Umbilical cord (tissue), 1 donor: ENCODE measurements at regions not wholly inside any gene's neighbourhood (a gene's known extent, or its start where the extent isn't known, plus 50 kb on each side); places are given as distances from the start of the nearest gene placed in this dataset.
A peak's percentile ranks its signal among the peaks of the same experiment; 100 is the strongest.
"Not testable (repeated sequence)": the region's sequence is repeated elsewhere in the genome, so short reads cannot be mapped to it uniquely, and the experiment has no call there.

ENCODE experiments used
- DNase-seq: peaks from one replicate; pipeline ENCODE4 v3.0.0-alpha.2; 2015; ENCODE audit warnings: low spot score

DNA sequence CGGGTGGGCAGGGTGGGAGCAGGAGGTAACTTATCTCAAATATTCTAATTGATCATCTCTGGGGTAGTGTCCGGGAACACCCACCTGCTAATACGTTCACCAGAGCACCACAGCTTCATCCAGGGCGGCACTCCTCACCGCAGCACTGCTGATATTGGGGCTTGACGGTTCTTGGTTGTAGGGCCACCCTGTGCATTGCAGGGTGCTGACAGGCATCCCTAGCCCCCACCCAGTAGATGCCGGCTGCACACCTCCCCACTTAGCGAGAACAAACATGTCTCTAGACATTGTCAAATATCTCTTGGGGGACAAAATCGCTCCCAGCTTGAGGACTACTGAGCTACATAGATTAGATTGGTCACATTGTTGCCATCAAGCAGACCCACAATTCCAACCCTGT is 73.9 kb upstream of the WASF3 start:
- DNase-seq, result no peak

DNA sequence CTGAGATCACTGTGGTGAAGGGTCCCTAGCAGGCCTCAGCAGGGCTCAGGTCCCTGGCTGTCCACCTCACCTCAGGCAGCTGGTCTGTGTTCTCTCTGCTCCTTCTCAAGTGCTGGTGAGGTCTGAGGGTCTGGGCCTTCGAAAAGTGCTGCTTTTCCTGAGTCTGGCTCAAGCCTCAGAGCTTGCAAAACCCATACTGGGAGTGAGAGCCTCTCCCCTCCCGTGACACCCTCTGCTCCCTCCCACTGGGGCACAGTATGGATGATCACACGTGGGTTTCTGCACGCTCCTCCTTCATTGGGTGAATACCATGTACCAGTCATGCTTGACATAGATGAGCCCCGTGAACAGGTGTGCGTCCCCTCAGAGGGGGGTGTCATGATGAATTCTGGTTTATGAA is 73.3 kb upstream of the WASF3 start:
- DNase-seq, result no peak

DNA sequence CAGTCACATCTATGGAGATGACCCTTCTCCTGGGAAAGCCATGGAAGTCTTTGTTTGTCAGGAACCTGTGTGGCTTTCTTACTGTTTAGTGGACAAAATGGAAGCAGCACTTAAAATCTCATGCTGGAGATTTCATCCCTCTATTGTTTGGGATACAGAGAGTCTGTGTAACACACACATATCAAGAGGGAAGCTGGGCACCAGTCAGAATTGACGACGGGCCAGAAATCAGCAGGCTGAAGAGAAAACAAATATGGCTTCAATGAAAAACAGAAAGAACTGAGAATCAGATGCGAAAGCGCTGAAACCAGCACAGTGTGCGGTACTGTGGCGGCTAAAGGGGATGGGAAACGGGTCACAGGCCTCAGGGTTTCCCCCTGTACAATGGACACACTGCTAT is 72.2 kb upstream of the WASF3 start:
- no peak for DNase-seq

DNA sequence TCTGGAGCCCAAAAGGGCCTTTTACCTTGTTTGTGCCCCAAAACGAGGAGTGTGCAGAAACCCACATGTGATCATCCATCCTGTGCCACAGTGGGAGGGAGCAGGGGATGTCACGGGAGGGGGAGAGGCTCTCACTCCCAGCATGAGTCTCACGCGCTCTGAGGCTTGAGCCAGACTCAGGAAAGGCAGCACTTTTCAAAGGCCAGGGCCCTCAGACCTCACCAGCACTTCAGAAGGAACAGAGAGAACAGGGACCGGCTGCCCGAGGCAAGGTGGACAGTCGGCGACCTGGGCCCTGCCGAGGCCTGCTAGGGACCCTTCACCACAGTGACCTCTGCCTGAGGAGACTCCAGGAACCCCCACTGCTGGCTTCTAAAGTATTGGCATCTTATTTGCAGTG is 71.7 kb upstream of the WASF3 start:
- DNase-seq, result no peak

DNA sequence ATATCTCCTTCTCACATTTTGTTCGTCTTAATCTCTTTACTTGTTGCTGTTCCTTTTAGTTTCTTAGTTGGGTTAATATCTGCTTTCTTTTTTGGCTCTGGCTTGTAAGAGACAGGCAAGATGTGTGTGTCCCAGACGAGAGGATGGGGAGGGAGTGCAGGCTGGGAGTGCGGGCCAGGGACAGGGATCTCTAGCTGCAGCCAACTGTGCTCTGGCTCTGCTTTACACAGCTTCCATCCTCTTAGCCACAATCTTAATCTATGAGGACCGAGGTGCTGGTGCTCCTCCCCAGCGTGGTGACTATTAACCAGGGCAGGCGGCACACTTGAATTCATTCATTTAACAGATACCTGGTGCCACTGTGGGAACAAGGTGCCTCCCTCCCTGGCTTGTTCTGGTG is 70.9 kb upstream of the WASF3 start:
- no peak for DNase-seq

DNA sequence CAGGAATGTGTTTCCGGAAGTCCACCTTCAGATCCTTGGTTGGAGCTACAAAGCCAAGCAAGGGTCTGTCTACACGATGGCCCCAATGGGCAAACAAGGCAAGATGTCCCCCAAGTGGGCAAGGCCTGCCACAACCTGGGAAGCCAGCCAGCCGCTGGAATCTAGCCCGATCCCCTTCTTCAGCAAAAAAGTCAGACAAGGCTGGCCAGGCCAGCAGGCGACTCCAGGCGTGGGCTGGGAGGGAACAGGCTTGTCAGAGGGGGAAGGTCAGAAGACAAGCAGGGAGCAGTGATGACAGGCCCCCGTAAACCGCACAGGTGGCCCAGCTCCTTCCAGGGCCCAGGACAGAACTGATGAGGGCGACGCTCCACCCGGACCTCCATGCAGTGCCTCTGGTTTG is 69.7 kb upstream of the WASF3 start:
- no peak for DNase-seq

DNA sequence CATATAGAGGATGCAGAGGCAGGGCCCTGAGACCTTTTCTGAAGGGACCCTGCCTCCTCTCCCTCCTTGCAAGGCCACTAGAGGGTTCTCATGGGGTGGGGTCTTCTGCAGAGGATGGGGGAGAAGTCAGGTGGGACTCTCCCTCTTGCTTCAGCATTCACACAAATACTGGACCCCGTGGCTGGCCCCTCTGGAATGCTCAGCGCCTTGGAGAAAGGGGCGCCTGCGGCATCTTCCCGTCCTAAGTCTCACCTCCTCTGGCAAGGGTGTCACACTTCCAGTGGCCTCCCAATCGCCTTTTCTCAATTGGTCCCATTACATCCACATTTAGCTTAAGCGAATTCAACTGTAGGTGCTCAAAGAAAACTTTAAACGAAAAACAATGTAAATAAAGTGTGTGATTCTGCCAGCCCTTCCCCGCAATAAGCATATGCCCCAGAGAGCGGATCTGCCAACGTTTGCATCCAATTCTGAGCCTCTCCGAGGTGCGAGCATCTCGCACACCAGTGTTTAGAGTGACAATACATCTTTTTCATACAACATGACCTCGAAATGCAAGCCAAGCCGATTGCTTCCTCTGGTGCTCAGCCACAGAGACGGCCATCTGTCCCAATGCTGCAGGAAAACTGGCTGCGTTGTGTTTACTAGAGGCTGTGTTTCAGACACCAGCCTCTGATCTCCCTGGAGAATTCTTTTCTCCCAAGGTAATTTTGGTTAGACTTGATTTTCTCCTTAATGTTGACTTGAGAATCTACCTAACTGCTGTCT is 69.1 kb upstream of the WASF3 start:
- no peak for DNase-seq

DNA sequence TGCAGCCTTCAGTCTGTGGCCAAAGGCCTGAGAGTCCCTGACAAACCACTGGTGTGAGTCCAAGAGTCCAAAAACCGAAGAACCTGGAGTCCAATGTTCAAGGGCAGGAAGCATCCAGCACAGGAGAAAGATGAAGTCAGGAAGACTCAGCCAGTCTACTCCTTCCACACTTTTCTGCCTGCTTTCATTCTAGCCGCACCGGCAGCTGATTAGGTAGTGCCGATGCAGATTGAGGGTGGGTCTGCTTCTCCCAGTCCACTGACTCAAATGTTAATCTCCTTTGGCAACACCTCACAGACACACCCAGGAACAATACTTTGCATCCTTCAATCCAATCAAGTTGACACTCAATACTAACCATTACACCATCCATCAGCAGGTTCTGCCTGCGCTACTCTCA is 65.2 kb upstream of the WASF3 start:
- not testable (repeated sequence) for DNase-seq

DNA sequence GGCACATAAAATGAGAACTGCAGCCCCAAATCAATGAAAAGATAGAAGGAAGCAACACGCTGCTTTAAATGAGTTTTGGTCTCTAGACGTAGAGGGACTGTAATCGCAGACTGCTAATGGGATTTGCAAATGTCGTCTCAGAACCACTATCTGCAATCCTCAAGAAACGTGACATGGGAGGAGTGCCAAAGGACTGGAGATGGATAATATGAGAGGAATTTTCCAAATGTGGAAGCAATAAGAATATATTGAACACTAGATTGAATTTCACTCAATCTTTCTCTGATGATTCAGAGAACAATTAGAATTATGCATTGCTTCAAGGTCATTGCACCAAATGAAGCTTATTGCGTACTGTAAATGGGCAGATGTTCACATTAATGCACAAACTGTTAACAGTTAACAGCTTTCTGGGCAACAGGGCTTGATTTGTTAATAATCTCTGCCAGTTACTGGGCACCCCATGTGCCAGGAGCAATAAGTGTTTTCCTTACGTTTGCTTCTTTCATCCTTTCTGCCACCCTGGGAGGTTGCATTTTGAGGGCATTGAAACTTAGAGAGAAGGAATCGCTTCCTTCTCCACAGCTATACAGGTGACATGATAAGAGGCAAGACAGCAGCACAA is 62.8 kb upstream of the WASF3 start:
- DNase-seq, result no peak

DNA sequence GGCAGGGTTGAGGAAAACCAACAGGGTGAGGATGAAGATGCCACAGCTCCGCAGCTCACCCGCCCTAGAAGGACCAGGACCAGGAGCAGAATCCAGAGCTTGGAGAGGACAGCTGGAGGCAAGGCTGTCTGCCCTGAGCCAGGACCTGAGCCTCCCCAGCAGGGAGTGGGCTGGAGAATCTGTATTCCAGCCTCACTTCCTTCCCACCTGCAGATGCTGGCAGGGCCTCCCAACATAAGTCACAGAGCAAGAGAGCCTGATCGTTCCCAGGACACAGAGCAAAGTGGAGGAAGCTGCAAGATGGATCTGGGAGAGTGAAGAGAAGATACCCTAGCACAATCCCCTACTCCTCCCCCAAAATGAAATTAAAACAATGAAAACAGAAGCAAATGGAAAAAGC is 61.7 kb upstream of the WASF3 start:
- DNase-seq, result no peak

DNA sequence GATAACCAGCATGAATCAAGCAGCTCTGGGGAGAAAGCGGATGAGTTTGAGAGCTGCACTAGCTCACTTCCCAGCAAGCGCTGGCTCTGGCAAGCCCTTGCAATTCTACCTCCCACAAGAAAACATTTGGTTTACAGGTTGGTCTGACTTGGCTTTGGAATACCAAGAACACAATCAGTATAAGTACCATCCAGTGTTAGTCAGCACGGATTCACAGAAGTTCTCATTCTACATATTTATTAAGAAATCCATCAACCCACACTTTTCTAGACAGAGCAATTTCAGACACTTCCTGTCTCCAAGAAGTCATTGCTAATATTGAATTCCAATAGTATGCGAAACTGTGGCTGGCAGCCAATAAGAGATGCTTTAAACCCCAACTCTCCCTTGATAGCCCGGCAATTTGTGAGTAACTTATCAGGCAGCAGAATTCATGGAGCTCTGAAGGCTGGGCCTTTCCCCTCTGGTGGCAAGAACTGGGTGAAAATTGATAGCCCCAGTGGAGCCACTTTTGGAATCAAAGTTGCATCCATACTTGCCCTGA is 59.4 kb upstream of the WASF3 start:
- no peak for DNase-seq

DNA sequence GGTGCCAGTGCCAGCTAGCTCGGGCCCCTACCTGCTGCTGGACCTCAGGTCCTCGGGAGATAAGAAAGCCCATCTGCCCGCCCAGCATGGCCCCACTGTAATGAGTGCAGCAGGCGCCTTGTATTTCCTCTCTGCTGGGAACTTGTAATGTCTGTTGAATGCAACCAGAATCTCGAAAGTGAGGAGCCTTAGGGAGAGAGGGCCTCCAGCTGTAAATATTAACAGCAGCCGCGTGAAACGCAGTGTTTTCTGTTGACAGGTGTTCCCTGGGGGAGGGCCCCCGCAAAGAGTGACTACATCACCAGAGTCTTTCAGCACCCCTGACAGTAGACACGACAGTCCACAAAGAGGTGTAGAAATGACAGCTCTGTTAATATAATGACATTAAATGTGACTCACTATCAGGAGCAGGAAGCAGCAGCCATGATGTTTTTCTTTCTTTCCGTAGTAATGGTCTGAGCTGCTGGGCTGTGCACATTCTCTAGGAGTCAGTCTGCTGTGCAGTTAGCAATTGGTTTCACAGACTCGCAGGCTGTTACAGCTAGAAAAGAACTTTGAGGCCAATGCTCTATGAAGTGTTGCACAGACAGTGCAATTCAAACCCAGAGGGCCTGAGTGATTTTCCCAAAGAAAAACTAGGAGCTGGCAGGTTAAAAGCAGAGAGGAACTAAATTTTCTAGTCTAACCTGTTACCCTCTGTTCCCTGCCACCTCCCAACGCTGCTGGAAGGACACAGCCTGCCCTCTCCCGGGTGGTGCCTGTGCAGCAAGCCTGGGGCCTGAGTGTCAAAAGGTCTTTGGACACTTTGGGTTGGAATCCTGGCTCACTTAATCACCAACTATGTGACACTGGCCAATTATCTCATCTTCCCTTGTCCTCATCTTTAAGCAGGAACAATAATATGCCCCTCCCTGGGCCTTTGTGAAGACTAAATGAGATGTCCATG is 58.6 kb upstream of the WASF3 start:
- DNase-seq, result no peak

DNA sequence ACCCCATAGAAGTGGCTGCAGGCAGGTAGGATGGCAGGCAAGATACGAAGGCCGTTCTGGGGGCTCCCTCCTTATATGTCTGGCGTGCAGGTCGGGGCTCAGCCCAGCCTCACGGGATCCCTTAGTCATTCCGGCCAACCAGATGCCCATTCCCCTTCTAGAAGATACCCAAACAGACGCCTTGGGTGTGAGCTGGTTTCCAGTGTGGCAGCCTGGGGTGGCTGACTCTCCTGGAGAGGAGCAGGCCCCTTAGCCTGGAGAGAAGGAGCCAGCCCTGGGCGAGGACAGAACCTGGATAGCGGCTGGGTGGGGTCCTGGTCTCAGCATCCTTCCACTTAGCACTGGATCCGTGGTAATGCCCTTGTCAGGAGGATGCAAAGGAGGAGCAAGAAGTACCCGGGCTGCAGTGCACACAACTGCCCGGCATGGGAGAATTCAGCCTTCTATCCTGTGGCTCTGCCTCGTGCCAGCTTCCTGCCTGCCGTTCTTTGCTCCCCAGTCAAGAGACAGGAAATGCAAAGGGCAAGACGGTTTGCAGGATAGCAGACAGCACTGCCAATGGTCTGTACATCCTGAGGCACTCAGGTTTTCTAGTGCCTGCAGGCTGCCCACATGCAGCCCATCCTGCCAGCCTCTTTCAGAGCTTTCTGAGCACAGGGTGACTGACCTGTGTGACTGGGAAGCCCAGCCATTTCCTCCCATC is 56.7 kb upstream of the WASF3 start:
- no peak for DNase-seq

DNA sequence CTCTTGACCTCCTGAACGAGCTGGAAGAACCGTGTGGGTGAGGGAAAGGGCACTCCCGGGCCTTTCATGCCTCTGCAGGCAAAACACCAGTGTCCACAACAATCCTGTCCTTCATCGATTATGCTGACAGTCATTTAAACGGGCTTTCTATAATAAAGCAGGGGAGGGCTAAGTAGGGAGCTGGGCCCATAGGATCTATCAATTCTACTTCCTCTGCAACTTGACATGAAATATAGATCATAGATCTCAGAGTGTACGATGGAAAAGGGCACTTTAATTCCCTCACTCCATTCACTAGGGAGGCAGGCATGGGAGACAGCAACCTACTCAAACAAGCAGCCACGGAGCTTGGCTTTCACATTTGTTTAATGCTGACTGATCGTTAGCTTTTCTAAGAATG is 55.8 kb upstream of the WASF3 start:
- no peak for DNase-seq

DNA sequence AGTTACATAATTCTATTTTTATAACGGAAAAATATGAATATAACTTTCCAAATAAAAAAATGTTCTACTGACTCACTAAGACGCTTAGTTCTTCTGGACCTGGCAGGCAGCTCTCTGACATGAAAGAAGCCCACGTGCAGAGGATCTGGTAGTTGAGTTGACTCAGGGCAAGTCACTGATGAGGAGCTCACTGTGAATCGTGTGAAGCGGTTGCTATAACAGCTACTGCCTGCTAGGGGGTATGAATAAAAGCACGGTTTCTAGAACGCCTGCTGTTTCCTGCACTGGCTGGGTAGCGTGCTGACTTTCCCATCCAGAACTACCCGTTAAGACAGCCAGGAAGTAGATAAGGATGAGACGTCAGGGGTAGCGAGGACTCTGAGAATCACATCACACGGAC is 54.7 kb upstream of the WASF3 start:
- peak; percentile 17 for DNase-seq

DNA sequence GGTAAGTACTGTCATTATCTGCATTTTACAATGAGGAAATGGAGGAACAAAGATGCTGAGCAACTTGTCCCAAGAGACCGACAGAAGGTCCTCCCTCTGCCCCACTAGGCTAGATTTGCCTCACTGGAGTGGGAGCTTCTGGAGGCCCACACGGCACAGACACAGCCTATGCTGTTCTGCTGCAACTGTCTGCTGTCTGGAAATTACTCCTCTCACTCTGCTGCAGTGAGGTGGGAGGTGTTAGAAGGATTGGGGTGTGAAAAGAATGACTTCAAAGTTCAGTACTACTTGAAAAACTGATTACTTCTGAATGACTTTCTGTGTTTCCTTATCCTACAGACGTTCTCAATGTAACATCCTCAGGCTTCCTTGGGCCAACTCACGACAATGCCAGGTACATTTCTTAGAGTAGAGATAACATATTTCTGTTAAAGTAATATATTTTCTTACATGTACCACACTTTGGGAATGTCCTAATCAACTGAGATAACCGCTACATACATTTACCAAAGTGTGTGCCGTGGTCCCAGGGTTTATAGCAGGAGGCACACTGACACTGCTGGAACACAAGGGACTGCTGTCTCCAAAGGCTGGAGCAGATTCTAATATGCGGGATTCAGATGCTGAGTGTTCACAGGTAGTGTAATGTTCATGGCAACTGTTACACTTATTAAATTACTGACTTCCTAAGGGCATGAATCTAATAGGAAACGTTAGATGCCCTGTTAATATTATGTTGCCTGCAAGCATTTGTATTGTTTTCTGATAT is 53.5 kb upstream of the WASF3 start:
- DNase-seq, result no peak
